Naive B cell (primary cell): ENCODE measurements at regions not wholly inside any gene's neighbourhood (a gene's known extent, or its start where the extent isn't known, plus 50 kb on each side); places are given as distances from the start of the nearest gene placed in this dataset.
A peak's percentile ranks its signal among the peaks of the same experiment; 100 is the strongest.

Experiments used
- ATAC-seq, 2 donors: fragments of 150-1000 bp; cut with Tn5 transposase; 2 replicates each; pipeline ENCODE4 v1.10.0; 2021; ENCODE audit warnings: low read depth in 2 of 2, mild to moderate bottlenecking in 2 of 2, moderate library complexity in 2 of 2
- DNase-seq: peaks from one replicate; pipeline ENCODE4 v3.0.0; 2022
- H3K27ac Mint-ChIP-seq, 6 donors: one replicate each; pipeline ENCODE4 v1.8.0; 2020 to 2022; ENCODE audit warnings: mild to moderate bottlenecking in 6 of 6, mixed read lengths in 6 of 6, moderate library complexity in 5 of 6, inconsistent platforms in 2 of 6
- H3K27me3 Mint-ChIP-seq, 3 donors: one replicate each; pipeline ENCODE4 v1.8.0; 2021 to 2022; ENCODE audit warnings: mixed read lengths in 3 of 3, mild to moderate bottlenecking in 1 of 3
- H3K36me3 Mint-ChIP-seq, 2 donors: one replicate each; pipeline ENCODE4 v1.8.0; 2020 to 2022; ENCODE audit warnings: mixed read lengths in 2 of 2, inconsistent platforms in 1 of 2, mild to moderate bottlenecking in 1 of 2
- H3K4me1 Mint-ChIP-seq, 3 donors: one replicate each; pipeline ENCODE4 v1.8.0; 2020 to 2022; ENCODE audit warnings: mixed read lengths in 3 of 3, inconsistent platforms in 1 of 3, mild to moderate bottlenecking in 1 of 3, moderate library complexity in 1 of 3
- H3K4me3 Mint-ChIP-seq, 8 donors: one replicate each; pipeline ENCODE4 v1.8.0; 2020 to 2022; ENCODE audit warnings: mild to moderate bottlenecking in 8 of 8, mixed read lengths in 8 of 8, moderate library complexity in 8 of 8, inconsistent platforms in 2 of 8
- H3K9me3 Mint-ChIP-seq, 7 donors: one replicate each; pipeline ENCODE4 v1.8.0; 2020 to 2022; ENCODE audit warnings: mixed read lengths in 7 of 7, mild to moderate bottlenecking in 5 of 7, inconsistent platforms in 2 of 7, moderate library complexity in 1 of 7

- H3K4me1 Mint-ChIP-seq, result peaks cover 1 to 5% (median 5%) of the 10 kb centered on the region in 3 donors
- ATAC-seq, result no peak
- H3K4me3 Mint-ChIP-seq, result no peak overlapping the region
- H3K9me3 Mint-ChIP-seq, result peaks cover 2 to 31% (median 9%) of the 10 kb centered on the region in 7 donors
- no peak for DNase-seq
- H3K27ac Mint-ChIP-seq, result no peak overlapping the region
- no peaks in the 10 kb centered on the region for H3K27me3 Mint-ChIP-seq
- H3K36me3 Mint-ChIP-seq, result no peaks in the 10 kb centered on the region
Observed at GRCh38 chr6:120228297-120228696, 878.7 kb upstream of the MAN1A1 start.

GRCh38 chr6:120219339-120219738 lies 869.8 kb upstream of the MAN1A1 start:
- H3K36me3 Mint-ChIP-seq, result no peaks in the 10 kb centered on the region
- no peak for ATAC-seq

GRCh38 chr6:120214088-120214499 lies 864.5 kb upstream of the MAN1A1 start:
- H3K36me3 Mint-ChIP-seq, result no peaks in the 10 kb centered on the region
- DNase-seq (no peak), ATAC-seq (no peak)
- H3K4me1 Mint-ChIP-seq, result peaks cover 0 to 24% (median 15%) of the 10 kb centered on the region in 3 donors
- peaks cover 0 to 4% (median 0%) of the 10 kb centered on the region in 7 donors for H3K9me3 Mint-ChIP-seq
- no peak overlapping the region for H3K4me3 Mint-ChIP-seq
- no peaks in the 10 kb centered on the region for H3K27me3 Mint-ChIP-seq
- H3K27ac Mint-ChIP-seq, result no peak overlapping the region

More at GRCh38 chr6:120219339-120219738, 869.8 kb upstream of the MAN1A1 start:
- Mint-ChIP-seq H3K4me1 (peaks cover 0 to 14% (median 12%) of the 10 kb centered on the region in 3 donors), H3K9me3 (no peaks in the 10 kb centered on the region), H3K27me3 (peaks cover 0 to 4% (median 0%) of the 10 kb centered on the region in 3 donors), H3K4me3 (no peak overlapping the region), H3K27ac (no peak overlapping the region)
- DNase-seq, result no peak

- H3K27me3 Mint-ChIP-seq, result no peaks in the 10 kb centered on the region
- peaks cover 0 to 4% (median 0%) of the 10 kb centered on the region in 7 donors for H3K9me3 Mint-ChIP-seq
- H3K4me3 Mint-ChIP-seq, result no peak overlapping the region
- no peaks in the 10 kb centered on the region for H3K36me3 Mint-ChIP-seq
- no peak overlapping the region for H3K27ac Mint-ChIP-seq
- DNase-seq (no peak), ATAC-seq (no peak)
- H3K4me1 Mint-ChIP-seq, result peaks cover 0 to 24% (median 15%) of the 10 kb centered on the region in 3 donors
Observed at GRCh38 chr6:120211955-120212792, 862.6 kb upstream of the MAN1A1 start.

GRCh38 chr6:120202878-120203277 lies 853.3 kb upstream of the MAN1A1 start:
- no peak overlapping the region for H3K4me3 Mint-ChIP-seq
- H3K9me3 Mint-ChIP-seq, result peaks cover 0 to 6% (median 0%) of the 10 kb centered on the region in 7 donors
- no peaks in the 10 kb centered on the region for H3K4me1 Mint-ChIP-seq
- H3K27ac Mint-ChIP-seq, result no peak overlapping the region
- DNase-seq (no peak), ATAC-seq (no peak)
- no peaks in the 10 kb centered on the region for H3K36me3 Mint-ChIP-seq
- no peaks in the 10 kb centered on the region for H3K27me3 Mint-ChIP-seq

- H3K9me3 Mint-ChIP-seq, result peaks cover 0 to 3% (median 0%) of the 10 kb centered on the region in 7 donors
- DNase-seq, result no peak
- H3K27ac Mint-ChIP-seq, result no peak overlapping the region
- H3K4me3 Mint-ChIP-seq, result no peak overlapping the region
- peaks cover 0 to 4% (median 0%) of the 10 kb centered on the region in 3 donors for H3K27me3 Mint-ChIP-seq
- ATAC-seq, result no peak
- H3K4me1 Mint-ChIP-seq, result no peaks in the 10 kb centered on the region
- no peaks in the 10 kb centered on the region for H3K36me3 Mint-ChIP-seq
Observed at GRCh38 chr6:120200853-120201252, 851.3 kb upstream of the MAN1A1 start.

- H3K4me1 Mint-ChIP-seq, result peaks cover 4% of the 10 kb centered on the region in 3 donors
- DNase-seq (no peak), ATAC-seq (no peak)
- no peak overlapping the region for H3K4me3 Mint-ChIP-seq
- no peak overlapping the region for H3K27ac Mint-ChIP-seq
- H3K27me3 Mint-ChIP-seq, result peaks cover 0 to 4% (median 0%) of the 10 kb centered on the region in 3 donors
- H3K9me3 Mint-ChIP-seq, result no peaks in the 10 kb centered on the region
- H3K36me3 Mint-ChIP-seq, result no peaks in the 10 kb centered on the region
Observed at GRCh38 chr6:120198033-120198432, 848.5 kb upstream of the MAN1A1 start.

- peak overlapping the region in 2 of 6 donors; percentile 17 to 38 for H3K27ac Mint-ChIP-seq
- ATAC-seq (no peak), DNase-seq (no peak)
- H3K27me3 Mint-ChIP-seq, result peaks cover 0 to 14% (median 5%) of the 10 kb centered on the region in 3 donors
- H3K9me3 Mint-ChIP-seq, result peaks cover 0 to 2% (median 0%) of the 10 kb centered on the region in 7 donors
- peaks cover 0 to 6% (median 4%) of the 10 kb centered on the region in 3 donors for H3K4me1 Mint-ChIP-seq
- no peaks in the 10 kb centered on the region for H3K36me3 Mint-ChIP-seq
- no peak overlapping the region for H3K4me3 Mint-ChIP-seq
Observed at GRCh38 chr6:120186080-120186479, 836.5 kb upstream of the MAN1A1 start.

GRCh38 chr6:120173250-120173649 lies 823.7 kb upstream of the MAN1A1 start:
- H3K36me3 Mint-ChIP-seq, result no peaks in the 10 kb centered on the region
- H3K4me3 Mint-ChIP-seq, result no peak overlapping the region
- H3K4me1 Mint-ChIP-seq, result peaks cover 0 to 18% (median 14%) of the 10 kb centered on the region in 3 donors
- H3K27me3 Mint-ChIP-seq, result no peaks in the 10 kb centered on the region
- H3K9me3 Mint-ChIP-seq, result no peaks in the 10 kb centered on the region
- DNase-seq, result no peak
- no peak overlapping the region for H3K27ac Mint-ChIP-seq
- no peak for ATAC-seq

GRCh38 chr6:120164531-120164930 lies 815.0 kb upstream of the MAN1A1 start:
- Mint-ChIP-seq H3K36me3 (no peaks in the 10 kb centered on the region), H3K4me1 (no peaks in the 10 kb centered on the region), H3K27me3 (no peaks in the 10 kb centered on the region), H3K9me3 (no peaks in the 10 kb centered on the region), H3K4me3 (no peak overlapping the region), H3K27ac (peak overlapping the region in 1 of 6 donors; percentile 7)
- no peak for DNase-seq
- ATAC-seq, result no peak

GRCh38 chr6:120157873-120158272 lies 808.3 kb upstream of the MAN1A1 start:
- ATAC-seq, result no peak
- Mint-ChIP-seq H3K36me3 (no peaks in the 10 kb centered on the region), H3K4me3 (no peak overlapping the region), H3K9me3 (peaks cover 0 to 5% (median 0%) of the 10 kb centered on the region in 7 donors), H3K4me1 (no peaks in the 10 kb centered on the region), H3K27me3 (no peaks in the 10 kb centered on the region), H3K27ac (no peak overlapping the region)
- no peak for DNase-seq

- Mint-ChIP-seq H3K4me1 (peaks cover 11 to 30% (median 22%) of the 10 kb centered on the region in 3 donors), H3K36me3 (peaks cover 0 to 18% of the 10 kb centered on the region in 2 donors), H3K27ac (peak overlapping the region in 1 of 6 donors; percentile 61), H3K4me3 (peak overlapping the region in 2 of 8 donors; percentile 49 to 66), H3K9me3 (peaks cover 11 to 22% (median 13%) of the 10 kb centered on the region in 7 donors), H3K27me3 (peaks cover 0 to 7% (median 0%) of the 10 kb centered on the region in 3 donors)
- no peak for ATAC-seq
- DNase-seq, result no peak
Observed at GRCh38 chr6:120147071-120147871, 797.7 kb upstream of the MAN1A1 start.

GRCh38 chr6:120141601-120142000 lies 792.0 kb upstream of the MAN1A1 start:
- Mint-ChIP-seq H3K27ac (no peak overlapping the region), H3K4me3 (no peak overlapping the region), H3K4me1 (peaks cover 6 to 11% (median 6%) of the 10 kb centered on the region in 3 donors)

More at GRCh38 chr6:120141601-120142000, 792.0 kb upstream of the MAN1A1 start:
- no peak for ATAC-seq
- H3K9me3 Mint-ChIP-seq, result no peaks in the 10 kb centered on the region
- H3K27me3 Mint-ChIP-seq, result no peaks in the 10 kb centered on the region
- DNase-seq, result no peak
- H3K36me3 Mint-ChIP-seq, result no peaks in the 10 kb centered on the region
